ENCODE measurements at regions not wholly inside any gene's neighbourhood (a gene's known extent, or its start where the extent isn't known, plus 50 kb on each side); places are given as distances from the start of the nearest gene placed in this dataset.

DNA sequence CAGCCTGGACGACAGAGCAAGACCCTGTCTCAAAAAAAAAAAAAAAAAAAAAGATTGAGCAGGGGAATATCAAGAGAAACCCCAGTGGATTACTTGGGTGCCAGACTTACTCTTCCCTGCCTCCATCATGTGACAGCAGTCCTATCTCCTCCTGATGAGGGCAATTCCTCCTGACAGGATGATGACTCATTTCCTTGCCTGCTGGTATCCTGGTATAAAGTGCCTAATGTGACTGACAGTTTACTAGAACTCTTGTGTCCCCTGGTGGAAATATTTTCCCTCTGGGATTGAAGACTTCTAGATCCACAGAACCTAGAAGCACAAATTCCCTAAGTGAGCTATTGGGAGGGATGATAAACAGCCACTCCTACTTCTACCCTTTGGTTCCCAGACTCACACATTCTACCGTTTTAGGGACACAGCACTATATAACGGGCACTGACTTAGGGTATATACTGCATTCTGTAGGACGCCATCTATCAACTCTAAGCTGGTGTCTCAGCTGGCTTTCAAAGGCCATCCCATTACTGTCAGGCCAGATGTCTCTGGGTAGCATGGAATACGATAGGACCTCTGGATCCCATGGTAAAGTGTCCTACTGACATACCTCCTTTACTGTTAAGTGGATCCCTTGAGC is 114.6 kb upstream of the MED13 start:
- TF ChIP-seq CTCF (IDR thresholded peaks at IDR 0.05; ENCODE audit: low read depth, low read length, missing input control) = no peak
- TF ChIP-seq GABPA (IDR thresholded peaks at IDR 0.05 in 1 of 2, conservative IDR thresholded peaks at IDR 0.05 in 1 of 2) = no peak
- no peak for TF ChIP-seq MAX (IDR thresholded peaks at IDR 0.05)
- no peak for TF ChIP-seq SP1 (IDR thresholded peaks at IDR 0.05)
- no peak for TF ChIP-seq JUND (IDR thresholded peaks at IDR 0.05)
- TF ChIP-seq, protein P1, sequence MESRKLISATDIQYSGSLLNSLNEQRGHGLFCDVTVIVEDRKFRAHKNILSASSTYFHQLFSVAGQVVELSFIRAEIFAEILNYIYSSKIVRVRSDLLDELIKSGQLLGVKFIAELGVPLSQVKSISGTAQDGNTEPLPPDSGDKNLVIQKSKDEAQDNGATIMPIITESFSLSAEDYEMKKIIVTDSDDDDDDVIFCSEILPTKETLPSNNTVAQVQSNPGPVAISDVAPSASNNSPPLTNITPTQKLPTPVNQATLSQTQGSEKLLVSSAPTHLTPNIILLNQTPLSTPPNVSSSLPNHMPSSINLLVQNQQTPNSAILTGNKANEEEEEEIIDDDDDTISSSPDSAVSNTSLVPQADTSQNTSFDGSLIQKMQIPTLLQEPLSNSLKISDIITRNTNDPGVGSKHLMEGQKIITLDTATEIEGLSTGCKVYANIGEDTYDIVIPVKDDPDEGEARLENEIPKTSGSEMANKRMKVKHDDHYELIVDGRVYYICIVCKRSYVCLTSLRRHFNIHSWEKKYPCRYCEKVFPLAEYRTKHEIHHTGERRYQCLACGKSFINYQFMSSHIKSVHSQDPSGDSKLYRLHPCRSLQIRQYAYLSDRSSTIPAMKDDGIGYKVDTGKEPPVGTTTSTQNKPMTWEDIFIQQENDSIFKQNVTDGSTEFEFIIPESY (IDR thresholded peaks at IDR 0.05) = no peak
- TF ChIP-seq RAD21 (IDR thresholded peaks at IDR 0.05) = no peak
- no peak for TF ChIP-seq FOXA1 (IDR thresholded peaks at IDR 0.05)
- TF ChIP-seq, protein P2, sequence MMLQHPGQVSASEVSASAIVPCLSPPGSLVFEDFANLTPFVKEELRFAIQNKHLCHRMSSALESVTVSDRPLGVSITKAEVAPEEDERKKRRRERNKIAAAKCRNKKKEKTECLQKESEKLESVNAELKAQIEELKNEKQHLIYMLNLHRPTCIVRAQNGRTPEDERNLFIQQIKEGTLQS (IDR thresholded peaks at IDR 0.05) = no peak
- TF ChIP-seq, protein P3, sequence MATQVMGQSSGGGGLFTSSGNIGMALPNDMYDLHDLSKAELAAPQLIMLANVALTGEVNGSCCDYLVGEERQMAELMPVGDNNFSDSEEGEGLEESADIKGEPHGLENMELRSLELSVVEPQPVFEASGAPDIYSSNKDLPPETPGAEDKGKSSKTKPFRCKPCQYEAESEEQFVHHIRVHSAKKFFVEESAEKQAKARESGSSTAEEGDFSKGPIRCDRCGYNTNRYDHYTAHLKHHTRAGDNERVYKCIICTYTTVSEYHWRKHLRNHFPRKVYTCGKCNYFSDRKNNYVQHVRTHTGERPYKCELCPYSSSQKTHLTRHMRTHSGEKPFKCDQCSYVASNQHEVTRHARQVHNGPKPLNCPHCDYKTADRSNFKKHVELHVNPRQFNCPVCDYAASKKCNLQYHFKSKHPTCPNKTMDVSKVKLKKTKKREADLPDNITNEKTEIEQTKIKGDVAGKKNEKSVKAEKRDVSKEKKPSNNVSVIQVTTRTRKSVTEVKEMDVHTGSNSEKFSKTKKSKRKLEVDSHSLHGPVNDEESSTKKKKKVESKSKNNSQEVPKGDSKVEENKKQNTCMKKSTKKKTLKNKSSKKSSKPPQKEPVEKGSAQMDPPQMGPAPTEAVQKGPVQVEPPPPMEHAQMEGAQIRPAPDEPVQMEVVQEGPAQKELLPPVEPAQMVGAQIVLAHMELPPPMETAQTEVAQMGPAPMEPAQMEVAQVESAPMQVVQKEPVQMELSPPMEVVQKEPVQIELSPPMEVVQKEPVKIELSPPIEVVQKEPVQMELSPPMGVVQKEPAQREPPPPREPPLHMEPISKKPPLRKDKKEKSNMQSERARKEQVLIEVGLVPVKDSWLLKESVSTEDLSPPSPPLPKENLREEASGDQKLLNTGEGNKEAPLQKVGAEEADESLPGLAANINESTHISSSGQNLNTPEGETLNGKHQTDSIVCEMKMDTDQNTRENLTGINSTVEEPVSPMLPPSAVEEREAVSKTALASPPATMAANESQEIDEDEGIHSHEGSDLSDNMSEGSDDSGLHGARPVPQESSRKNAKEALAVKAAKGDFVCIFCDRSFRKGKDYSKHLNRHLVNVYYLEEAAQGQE (IDR thresholded peaks at IDR 0.05) = no peak
- no peak for TF ChIP-seq EGR1 (IDR thresholded peaks at IDR 0.05; ENCODE audit: low read depth in 2 of 2)
- TF ChIP-seq HNF4G (IDR thresholded peaks at IDR 0.05) = no peak
- no peak for TF ChIP-seq TAF1 (conservative IDR thresholded peaks at IDR 0.05)
- no peak for TF ChIP-seq YY1 (IDR thresholded peaks at IDR 0.05)
